NCI-H774 (cell line): ENCODE measurements at regions not wholly inside any gene's neighbourhood (a gene's known extent, or its start where the extent isn't known, plus 50 kb on each side); places are given as distances from the start of the nearest gene placed in this dataset.

ENCODE experiments used
- DNase-seq: peaks from one replicate; lab custom pipeline; 2025; lab: John Stamatoyannopoulos, UW

DNA sequence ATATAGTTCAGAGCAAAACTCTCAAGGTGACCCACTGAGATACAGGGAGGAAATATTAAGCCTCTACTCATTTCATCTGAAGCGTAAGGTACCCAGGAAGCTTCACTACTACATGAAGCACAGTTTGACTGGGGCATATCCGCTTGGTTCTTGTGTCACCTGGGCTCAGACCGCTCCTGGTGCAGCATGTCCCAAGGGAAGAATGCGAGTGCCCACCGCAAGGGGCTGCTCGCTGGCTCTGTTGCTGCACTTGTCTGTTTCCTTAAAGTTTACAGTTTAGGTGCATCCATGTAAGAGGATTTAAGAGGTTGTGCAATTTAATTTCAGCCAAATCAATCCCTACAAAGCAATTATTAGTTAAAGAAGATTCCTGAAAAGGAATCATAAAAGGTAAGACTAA lies 507.8 kb downstream of the FBXO15 start:
- no peak for DNase-seq

DNA sequence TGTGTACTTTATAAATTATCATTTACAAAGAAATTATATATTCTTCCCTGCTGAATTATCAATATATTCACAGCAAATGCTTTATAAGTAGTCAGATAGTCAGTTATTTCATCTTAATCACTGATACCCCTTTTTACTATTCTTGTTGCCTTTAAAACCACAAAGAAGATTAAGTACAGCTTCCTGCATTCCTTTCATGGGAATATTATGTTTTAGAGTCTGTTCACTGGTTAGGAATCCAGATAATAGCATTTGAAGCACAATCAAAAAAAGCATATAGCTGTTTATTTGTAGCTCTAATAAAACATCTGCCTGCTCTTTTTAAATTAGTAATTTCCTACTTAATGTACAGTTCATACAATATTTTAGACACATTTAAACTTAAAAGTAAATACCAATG lies 508.9 kb downstream of the FBXO15 start:
- no peak for DNase-seq

DNA sequence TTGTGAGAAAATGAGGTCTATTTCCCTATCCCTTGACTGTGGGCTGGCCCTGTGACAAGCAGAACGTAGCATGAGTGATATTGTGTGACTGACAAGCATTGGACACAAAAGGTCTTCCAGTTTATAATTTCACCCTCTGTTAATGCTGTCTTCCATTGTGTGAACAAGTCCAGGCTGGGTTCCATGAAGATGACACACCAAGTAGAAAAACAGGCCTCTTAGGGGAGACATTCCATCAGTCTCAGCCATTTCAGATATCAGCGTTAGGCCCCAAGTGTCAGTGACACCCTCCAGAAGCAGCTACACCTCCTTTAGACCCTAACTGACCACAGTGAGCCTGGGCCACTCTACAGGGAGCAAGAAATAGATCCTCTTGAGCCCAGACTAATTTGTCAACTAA lies 511.3 kb downstream of the FBXO15 start:
- DNase-seq, result no peak

DNA sequence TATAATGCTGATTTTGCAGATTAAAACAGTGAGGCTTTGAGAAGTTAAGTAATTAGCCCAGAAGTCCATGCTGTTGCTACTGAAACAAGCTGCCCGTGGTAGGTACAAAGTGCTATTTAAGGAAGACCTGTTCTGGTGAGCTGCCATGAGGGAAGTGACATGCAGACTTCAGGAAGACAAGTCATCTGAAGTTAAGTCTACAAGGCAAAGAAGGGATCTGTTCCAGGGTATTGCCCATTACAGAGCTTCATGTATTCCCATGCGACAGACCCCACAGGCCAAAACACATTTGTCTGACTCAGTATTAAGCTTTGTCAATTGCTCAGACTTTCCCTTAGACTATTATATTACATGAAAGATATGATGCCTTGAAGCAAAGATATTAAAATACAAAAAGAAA lies 520.8 kb downstream of the FBXO15 start:
- no peak for DNase-seq

DNA sequence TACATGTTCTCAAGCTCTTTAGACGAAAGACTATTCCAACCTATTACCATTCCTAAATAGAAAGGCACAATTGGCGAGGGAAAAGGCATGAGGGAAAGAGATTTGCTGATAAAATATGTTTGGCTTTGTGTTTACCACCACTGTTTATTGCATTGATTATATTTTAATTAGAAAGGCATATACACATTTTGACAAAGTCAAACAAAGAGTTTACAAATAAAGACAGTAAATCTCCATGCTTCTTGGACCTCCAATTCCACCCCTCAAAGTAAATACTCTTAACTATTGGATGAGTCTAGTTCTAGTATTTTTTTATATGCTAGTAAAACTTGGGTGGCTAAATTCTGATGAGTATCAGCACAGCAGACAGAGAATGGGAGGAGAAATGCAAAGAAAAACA lies 521.4 kb downstream of the FBXO15 start:
- DNase-seq, result no peak

DNA sequence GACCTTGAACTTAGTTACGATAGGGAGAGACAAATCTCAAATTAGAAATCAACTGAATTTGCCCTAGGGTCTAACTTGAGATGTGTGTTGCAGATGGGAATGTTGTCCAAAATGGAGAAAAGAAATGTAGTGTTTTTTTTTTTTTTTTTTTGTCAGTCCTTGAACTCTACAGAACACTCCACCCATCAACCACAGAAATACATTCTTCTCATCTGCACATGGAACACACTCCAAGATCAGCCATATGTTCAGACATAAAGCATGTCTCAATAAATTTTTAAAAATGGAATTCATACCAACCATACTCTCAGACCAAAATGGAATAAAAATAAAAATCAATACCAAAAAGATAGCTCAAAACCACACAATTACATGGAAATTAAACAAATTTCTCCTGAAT lies 526.5 kb downstream of the FBXO15 start:
- DNase-seq, result no peak

DNA sequence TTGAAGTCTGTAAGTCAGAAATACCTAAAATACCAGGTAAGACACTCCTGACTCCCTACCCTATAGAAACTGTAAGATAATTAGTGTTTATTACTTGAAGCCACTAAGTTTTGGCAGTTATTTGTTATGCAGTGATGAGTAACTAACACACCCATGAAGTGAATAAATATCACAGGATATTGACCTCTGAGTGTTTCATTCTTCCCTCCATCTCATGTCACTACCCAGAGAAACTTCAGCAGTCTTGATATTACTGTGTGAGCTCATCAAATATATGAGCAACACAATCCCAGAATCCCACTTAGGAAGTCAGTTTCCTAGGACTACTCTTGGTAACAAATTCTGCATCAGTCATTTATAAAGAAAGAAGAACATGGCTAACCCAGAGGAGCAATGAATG lies 529.7 kb downstream of the FBXO15 start:
- no peak for DNase-seq

DNA sequence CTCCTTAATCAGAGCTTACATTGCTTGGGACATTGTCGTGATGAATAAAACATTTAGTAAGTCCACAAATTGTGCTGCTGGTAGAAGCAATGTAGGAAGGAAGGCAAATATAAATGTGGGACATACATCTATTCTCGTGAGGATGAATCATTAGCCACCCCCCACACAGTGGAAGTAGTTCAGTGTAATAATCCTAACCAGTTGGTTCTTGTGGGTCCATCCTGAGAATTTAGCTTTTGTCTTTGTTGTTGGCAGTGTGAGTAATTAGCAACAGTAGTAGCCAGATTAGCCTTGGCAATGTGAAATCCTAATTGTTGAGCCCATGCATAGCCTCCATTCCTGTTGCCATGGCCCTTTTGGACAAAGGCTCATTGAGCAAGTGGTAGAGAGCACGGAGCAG lies 532.1 kb downstream of the FBXO15 start:
- no peak for DNase-seq

DNA sequence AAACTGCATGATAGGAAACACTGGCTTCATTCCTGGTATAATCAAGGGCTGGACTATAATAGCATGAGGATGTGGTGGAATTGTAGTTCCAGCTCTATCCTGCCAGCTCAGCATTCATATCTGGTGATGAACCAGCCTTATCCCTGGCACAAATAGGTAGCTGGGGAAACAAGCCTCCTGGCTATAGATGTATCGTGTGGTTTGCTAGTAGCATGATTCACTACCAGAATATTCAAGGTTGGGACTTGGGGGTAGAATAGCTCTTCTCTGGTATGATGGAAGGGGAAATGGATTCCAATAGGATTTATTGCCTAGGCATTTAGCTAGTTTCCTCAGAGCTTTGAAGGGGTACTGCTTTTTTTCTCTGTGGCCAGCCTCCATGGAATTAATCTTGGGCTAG lies 532.8 kb downstream of the FBXO15 start:
- no peak for DNase-seq

DNA sequence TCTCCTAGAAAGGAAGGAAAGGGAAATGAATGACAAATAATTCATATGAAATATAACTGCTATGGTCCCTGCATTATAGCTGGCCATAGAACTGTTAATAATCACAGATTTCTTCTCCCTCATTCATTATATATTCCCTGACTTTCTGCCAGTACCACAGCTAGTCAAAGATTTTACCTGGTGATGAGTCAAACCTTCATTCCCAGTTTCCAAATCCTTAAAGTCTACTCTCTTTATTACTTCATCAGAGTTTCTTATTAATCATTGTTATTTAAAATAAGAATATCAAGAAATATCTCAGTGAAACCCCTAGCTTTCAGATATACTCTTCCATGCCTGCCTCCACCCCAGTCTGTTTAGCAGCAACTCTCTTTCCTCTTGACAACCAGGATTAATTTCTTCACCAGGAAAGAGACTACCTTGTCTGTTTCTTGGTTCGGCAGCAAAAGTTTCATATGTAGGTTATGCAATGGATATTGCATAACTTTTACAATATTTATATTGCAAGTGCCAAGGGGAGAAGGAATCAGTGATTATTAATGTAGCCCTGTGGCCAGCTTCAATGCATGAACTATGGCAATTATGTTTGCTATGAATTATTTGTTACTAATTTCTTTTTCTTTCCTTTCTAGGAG lies 533.8 kb downstream of the FBXO15 start:
- no peak for DNase-seq

DNA sequence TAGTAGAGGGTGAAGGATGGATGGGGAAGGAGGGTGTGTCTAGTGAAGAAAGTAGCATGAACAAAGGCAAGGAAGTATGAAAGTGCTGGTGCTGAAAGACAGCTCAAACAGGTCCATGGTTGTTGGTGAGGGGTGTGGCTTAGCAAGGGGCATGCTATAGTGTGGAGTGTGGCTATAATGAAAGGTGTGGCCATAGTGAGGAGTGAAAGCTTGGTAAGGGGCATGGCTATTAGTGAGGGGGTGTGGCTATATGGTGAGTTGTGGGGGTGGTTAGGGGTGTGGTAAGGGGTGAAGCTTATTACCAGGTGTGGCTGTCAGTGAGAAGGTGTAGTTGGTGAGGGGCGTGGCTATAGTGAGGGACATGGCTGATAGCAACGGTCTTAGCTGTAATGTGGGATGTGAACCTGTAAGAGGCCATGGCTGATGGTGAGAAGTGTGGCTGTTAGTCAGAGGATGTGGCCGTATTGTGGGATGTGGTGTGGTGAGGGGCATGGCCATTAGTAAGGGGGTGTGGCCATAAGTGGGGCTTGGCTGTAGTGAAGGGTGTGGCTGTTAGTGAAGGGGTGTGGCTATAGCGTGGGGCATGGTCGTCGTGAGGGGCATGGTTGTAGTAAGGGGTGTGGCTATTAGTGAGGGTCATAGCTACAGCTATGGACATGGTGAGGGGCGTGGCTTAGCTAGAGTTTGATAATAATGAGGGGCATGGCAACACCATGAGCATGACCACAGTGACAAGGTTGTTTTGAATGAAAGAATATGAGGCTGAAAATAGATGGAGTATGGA lies 549.6 kb downstream of the FBXO15 start:
- no peak for DNase-seq

DNA sequence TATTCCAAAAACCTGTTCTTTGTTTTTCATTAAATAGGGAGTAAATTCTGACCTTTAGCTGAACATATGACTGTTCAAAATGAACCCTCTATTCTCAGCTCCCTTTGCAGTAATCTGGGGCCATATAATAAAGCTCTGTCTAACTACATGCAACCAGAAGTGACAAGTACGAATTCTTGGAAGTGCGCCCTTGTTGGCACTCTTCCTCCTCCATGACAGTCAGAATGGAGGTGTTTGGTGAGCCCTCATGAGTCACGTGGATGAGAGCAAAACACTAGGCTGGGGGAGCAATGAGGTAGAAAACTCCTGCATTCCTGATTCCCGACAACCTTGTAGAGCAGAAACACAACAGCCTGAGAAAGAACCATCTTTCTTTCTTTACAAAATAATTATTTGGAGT lies 552.9 kb downstream of the FBXO15 start:
- DNase-seq, result no peak

DNA sequence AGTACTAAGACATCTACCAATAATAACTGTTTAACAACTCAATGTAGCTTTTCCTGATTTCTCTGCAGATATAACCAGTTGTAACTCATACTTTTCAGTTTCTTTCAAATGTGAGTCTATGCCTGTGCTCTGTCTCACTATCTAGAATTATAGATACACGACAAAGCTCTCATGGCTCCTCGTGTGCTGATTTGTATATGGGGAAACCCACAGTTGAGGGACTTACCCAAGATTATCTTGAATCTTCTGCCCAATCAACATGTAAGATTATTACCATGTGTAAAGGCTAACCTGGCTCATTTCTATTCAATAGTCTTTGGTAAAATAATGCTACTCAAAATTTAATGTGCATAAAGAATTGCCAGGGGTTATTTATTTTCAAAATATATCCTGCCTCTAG lies 554.4 kb downstream of the FBXO15 start:
- no peak for DNase-seq

DNA sequence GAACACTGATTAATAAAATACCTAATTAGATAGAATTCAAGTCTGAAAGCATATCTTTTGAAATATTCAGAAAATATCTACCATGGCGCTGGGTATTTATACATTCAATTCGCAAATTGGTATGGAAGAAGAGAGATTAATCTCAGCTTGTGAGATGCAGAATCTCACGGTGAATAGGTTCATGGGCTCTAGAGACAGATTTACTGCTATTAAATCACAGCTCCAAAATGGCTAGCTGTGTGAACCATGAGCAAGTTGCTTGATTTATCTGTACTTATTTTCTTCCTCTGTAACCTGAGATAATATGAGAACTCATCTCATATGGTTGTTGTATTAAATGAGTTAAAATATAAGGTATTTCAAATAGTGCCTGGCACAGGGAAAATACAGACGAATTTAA lies 556.7 kb downstream of the FBXO15 start:
- DNase-seq, result no peak

DNA sequence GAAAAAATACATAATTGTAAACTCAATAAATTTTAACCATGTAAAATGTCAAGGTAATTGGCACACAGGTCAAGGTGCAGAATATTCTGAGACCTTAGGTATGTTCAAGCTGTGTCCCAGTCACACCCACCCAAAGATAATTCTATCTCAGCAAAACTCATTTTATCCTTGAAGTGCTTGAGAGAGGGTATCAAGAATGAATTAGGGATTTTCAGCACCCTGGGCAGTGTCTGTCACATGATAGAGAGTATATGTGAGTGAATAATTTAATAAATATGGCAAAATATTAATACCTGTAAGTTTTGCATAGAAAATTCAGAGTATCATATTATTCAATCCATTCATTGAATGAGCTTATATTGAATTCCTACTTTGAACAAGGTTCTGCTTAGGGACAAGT lies 567.9 kb downstream of the FBXO15 start:
- no peak for DNase-seq

DNA sequence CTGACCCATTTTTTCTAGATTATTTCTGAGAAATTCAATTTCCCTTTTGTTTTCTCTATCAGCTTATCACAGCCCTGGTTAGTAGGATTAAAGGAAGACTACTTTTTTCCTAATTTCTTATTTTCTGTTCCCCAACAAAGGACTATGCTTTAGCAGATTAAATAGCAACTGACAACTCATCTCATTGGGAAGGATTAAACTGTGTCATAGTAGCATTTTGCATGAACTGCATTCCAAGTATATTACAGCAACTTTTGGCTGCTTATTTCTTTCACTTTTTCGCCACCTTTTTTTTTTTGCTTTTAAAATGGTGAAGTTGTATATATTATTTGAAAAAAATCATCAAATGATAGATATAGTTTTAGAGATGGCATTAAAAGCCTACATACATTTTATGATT lies 570.3 kb downstream of the FBXO15 start:
- DNase-seq, result no peak

DNA sequence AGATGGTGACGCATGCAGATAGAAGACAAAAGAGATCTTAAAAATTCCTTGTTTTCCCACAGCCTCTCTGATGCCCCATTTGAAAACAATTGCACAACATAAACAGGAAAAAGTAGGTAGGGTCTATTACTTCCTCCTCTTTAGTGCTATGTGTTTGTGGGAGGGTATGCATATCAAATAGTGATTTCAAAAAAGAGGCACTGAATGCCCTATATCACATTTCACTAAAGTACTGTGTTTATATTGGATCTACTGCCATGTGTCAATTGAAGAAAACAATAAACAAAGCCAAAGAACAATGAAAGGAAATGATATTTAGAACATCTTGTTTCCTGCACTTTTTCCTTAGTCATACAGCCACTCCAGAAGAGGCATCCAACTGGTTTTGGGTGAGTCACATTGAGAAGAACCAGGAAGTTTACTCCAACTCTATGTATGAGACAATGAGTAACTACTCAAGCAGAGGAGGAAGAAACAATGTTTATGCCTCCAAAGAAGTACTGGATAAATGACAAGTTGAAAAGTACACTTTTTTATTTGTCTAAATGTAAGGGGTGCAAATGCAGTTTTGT lies 583.6 kb downstream of the FBXO15 start:
- no peak for DNase-seq

DNA sequence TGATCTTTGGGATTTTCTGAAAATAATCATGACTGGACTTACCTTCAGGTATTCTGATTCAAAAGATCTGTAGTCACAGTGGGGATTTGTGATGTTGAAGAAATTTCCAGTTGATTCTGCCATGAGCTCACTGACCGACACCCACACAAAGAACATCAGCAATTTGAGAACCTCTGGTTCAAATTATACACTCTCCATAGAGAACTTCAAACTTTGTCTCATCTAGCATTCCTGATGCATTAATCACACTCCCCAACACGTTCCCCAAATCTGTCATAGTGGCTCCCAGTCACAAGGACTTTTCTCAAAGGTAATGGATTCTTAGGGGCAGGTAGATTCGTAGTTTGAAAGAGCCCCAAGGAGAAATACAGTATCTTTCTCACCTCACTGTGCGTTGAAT lies 584.3 kb downstream of the FBXO15 start:
- DNase-seq, result no peak

DNA sequence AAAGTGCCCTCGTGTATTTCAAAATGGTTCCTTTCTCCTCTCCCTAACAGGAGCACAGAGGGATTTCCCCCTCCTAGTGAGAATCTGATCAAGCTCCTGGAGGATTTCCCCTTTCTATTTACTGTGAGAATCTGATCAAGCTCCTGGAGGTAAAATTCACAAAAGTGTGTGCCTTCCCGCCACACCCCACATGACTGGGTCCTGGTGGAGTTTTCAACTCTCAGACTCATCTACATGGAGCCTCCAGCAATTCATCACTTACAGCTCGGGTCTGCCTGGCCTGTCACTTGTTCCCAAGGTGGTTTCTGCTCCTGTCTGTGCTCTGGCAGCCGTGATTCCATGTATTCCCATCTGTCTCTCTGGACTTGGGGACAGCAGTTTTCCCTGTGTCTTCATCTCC lies 590.7 kb downstream of the FBXO15 start:
- DNase-seq, result no peak

DNA sequence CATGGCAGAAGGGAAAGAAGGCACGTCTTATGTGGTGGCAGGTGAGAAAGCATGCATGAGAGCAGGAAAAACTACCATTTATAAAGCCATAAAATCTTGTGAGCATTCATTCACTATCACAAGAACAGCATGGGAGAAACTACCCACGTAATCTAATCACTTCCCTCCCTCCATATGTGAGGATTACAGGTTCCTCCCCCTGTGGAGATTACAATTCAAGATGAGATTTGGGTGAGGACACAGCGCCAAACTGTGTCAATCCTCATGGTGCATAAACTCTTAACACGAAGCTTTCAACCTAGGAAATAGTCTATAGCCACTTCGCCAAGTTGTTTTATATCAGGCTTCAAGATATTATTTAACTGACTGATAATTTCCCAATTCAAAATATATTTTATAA lies 595.5 kb downstream of the FBXO15 start:
- no peak for DNase-seq

DNA sequence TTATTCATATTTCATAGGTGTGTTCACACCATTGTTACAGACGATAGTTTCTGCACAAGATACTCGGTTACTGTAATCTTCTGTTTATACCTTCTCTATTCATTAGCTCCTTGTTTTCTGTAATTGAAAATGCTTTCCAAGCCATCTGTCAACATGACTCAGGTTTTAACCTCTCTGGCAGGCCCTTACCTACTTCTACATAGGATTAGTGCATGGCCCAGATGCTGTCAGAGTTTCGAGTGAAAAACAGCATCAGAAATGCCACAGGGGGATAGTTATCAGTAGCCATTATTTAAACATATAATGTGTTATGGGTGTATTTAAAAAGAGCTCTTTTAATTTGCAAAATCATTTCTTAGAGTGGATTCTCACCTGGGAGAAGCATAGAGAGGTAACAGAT lies 596.4 kb downstream of the FBXO15 start:
- DNase-seq, result no peak

DNA sequence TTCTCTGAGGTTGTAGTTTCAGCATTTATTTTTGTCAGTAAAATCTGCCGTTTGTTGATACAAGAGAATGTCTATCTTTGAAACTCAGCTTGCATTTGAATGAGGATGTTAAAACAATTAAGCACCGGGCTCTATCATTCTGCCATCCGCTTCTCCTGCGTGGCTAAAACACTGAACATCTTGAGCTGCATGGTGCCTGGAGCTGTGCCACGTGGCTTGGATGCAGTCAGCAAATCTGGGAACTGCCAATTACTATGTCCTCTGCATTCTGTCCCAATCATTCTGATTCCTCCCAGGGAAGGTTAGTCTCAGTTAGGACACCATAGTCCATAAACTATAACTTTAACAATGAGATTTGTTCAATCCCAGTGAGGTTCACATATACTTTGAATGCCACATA lies 598.4 kb downstream of the FBXO15 start:
- no peak for DNase-seq

DNA sequence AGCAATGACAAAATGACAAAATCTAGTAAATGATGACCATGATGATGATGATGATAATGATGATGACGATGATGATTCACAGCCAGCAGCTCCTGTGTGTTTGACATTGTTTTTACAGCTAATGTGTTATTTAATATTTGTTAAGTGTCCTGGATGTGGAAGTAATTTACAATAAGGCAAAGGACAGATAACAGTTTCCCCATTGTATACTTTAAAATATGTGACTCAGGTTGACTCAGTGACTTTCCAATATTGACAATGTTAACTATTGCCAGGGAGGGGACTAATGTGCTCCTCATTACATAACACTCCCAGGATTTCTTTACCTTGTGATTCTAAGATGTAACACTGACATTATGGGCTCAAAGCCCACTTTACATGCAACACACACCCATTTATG lies 602.2 kb downstream of the FBXO15 start:
- no peak for DNase-seq

DNA sequence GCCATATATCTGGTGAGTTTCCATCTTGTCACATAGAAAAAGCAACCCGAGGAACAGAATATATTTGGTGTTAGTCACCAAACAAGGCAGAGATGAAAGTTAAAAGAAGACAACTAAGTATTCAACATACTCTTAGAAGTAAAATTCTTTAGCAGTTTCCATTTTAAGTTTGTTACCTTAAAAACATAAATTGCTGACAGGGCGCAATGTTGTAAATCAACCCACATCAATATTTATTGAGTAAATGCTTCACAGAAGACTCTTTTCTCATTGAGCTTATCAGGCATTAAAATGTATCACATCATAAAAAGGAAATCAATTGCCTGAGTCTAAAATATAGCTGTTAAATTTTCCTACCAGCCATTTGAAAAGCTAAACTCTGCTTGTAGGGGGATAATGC lies 603.0 kb downstream of the FBXO15 start:
- no peak for DNase-seq
